ENCODE measurements at regions not wholly inside any gene's neighbourhood (a gene's known extent, or its start where the extent isn't known, plus 50 kb on each side); places are given as distances from the start of the nearest gene placed in this dataset.
"Not testable (repeated sequence)": the region's sequence is repeated elsewhere in the genome, so short reads cannot be mapped to it uniquely, and the experiment has no call there.

- H3K36me3 ChIP-seq (ENCODE audit: low read depth) = no peaks in the 10 kb centered on the region
- H3K9me3 ChIP-seq (ENCODE audit: insufficient read depth, low read depth) = no peaks in the 10 kb centered on the region
- no peak overlapping the region for H3K4me3 ChIP-seq
- H2AFZ ChIP-seq = no peak overlapping the region
- intact Hi-C loops (cut with micrococcal nuclease; ENCODE audit: unreplicated experiment) = no loop called here
- no peaks in the 10 kb centered on the region for H3K9me2 ChIP-seq (ENCODE audit: insufficient read depth)
- H3F3A ChIP-seq (ENCODE audit: insufficient read depth, low read depth) = no peaks in the 10 kb centered on the region
- no peaks in the 10 kb centered on the region for H4K20me1 ChIP-seq (ENCODE audit: insufficient read depth)
- H3K79me2 ChIP-seq (ENCODE audit: low read depth) = no peaks in the 10 kb centered on the region
- no peak overlapping the region for H3K27ac ChIP-seq
- no peak overlapping the region for H3K4me2 ChIP-seq
- no peak for DNase-seq
- no peaks in the 10 kb centered on the region for H3K4me1 ChIP-seq (replicated peaks; ENCODE audit: insufficient read depth)
- no peaks in the 10 kb centered on the region for H3K27me3 ChIP-seq (ENCODE audit: insufficient read depth, low read depth)
- CTCF ChIA-PET = no interaction called here
- POLR2A ChIA-PET (ENCODE audit: unreplicated experiment) = no interaction called here
- no TSS peak for BruUV-seq (replicated peaks)
- no peak for TF ChIP-seq CTCF (conservative IDR thresholded peaks at IDR 0.05)
- no peak for TF ChIP-seq EZH2 (IDR thresholded peaks at IDR 0.05; ENCODE audit: low read depth)
These were observed 274.8 kb upstream of the UGT8 start for GRCh38 chr4:114323841-114324240.

- intact Hi-C loops (cut with micrococcal nuclease; ENCODE audit: unreplicated experiment) = no loop called here
- H2AFZ ChIP-seq = no peak overlapping the region
- H3K4me3 ChIP-seq = no peak overlapping the region
- TF ChIP-seq CTCF (conservative IDR thresholded peaks at IDR 0.05) (no peak), EZH2 (IDR thresholded peaks at IDR 0.05; ENCODE audit: low read depth) (no peak)
- ChIA-PET CTCF (no interaction called here), POLR2A (ENCODE audit: unreplicated experiment) (no interaction called here)
- no peaks in the 10 kb centered on the region for H4K20me1 ChIP-seq (ENCODE audit: insufficient read depth)
- no peaks in the 10 kb centered on the region for H3K79me2 ChIP-seq (ENCODE audit: low read depth)
- H3K9me3 ChIP-seq (ENCODE audit: insufficient read depth, low read depth) = no peaks in the 10 kb centered on the region
- H3K4me1 ChIP-seq (replicated peaks; ENCODE audit: insufficient read depth) = no peaks in the 10 kb centered on the region
- no peak overlapping the region for H3K27ac ChIP-seq
- H3F3A ChIP-seq (ENCODE audit: insufficient read depth, low read depth) = no peaks in the 10 kb centered on the region
- H3K9me2 ChIP-seq (ENCODE audit: insufficient read depth) = no peaks in the 10 kb centered on the region
- H3K4me2 ChIP-seq = no peak overlapping the region
- no peaks in the 10 kb centered on the region for H3K36me3 ChIP-seq (ENCODE audit: low read depth)
- DNase-seq = no peak
- BruUV-seq (replicated peaks) = no TSS peak
- H3K27me3 ChIP-seq (ENCODE audit: insufficient read depth, low read depth) = no peaks in the 10 kb centered on the region
These were observed 272.2 kb upstream of the UGT8 start for GRCh38 chr4:114326358-114326757.

GRCh38 chr4:114332119-114332518, 266.5 kb upstream of the UGT8 start:
- no TSS peak for BruUV-seq (replicated peaks)
- DNase-seq = no peak
- ChIA-PET POLR2A (ENCODE audit: unreplicated experiment) (no interaction called here), CTCF (no interaction called here)
- no peaks in the 10 kb centered on the region for H3F3A ChIP-seq (ENCODE audit: insufficient read depth, low read depth)
- no peaks in the 10 kb centered on the region for H4K20me1 ChIP-seq (ENCODE audit: insufficient read depth)
- H3K36me3 ChIP-seq (ENCODE audit: low read depth) = no peaks in the 10 kb centered on the region
- H3K9me3 ChIP-seq (ENCODE audit: insufficient read depth, low read depth) = no peaks in the 10 kb centered on the region
- H3K27ac ChIP-seq = no peak overlapping the region
- H3K4me3 ChIP-seq = no peak overlapping the region
- intact Hi-C loops (cut with micrococcal nuclease; ENCODE audit: unreplicated experiment) = no loop called here
- no peak for TF ChIP-seq CTCF (conservative IDR thresholded peaks at IDR 0.05)
- no peak for TF ChIP-seq EZH2 (IDR thresholded peaks at IDR 0.05; ENCODE audit: low read depth)
- H3K9me2 ChIP-seq (ENCODE audit: insufficient read depth) = no peaks in the 10 kb centered on the region
- H3K79me2 ChIP-seq (ENCODE audit: low read depth) = no peaks in the 10 kb centered on the region
- H2AFZ ChIP-seq = no peak overlapping the region
- H3K27me3 ChIP-seq (ENCODE audit: insufficient read depth, low read depth) = no peaks in the 10 kb centered on the region
- no peaks in the 10 kb centered on the region for H3K4me1 ChIP-seq (replicated peaks; ENCODE audit: insufficient read depth)
- no peak overlapping the region for H3K4me2 ChIP-seq

GRCh38 chr4:114334363-114334762, 264.2 kb upstream of the UGT8 start:
- H4K20me1 ChIP-seq (ENCODE audit: insufficient read depth); H3K79me2 ChIP-seq (ENCODE audit: low read depth); H3K9me2 ChIP-seq (ENCODE audit: insufficient read depth); H3K4me1 ChIP-seq (replicated peaks; ENCODE audit: insufficient read depth); BruUV-seq (replicated peaks); H3K27ac ChIP-seq; H3K4me3 ChIP-seq; H3K4me2 ChIP-seq; DNase-seq; POLR2A ChIA-PET (ENCODE audit: unreplicated experiment); H3K36me3 ChIP-seq (ENCODE audit: low read depth); CTCF ChIA-PET; H3F3A ChIP-seq (ENCODE audit: insufficient read depth, low read depth); H3K27me3 ChIP-seq (ENCODE audit: insufficient read depth, low read depth); H3K9me3 ChIP-seq (ENCODE audit: insufficient read depth, low read depth); H2AFZ ChIP-seq; intact Hi-C loops (cut with micrococcal nuclease; ENCODE audit: unreplicated experiment): not testable (repeated sequence)

All from PC-9 (cell line).